SK-N-SH (cell line): ENCODE measurements at regions not wholly inside any gene's neighbourhood (a gene's known extent, or its start where the extent isn't known, plus 50 kb on each side); places are given as distances from the start of the nearest gene placed in this dataset.

Experiments used
- CTCF ChIP-seq: fragments of 200-600 bp; sonication (generic); IDR thresholded peaks from 2 replicates; pipeline ENCODE4 v1.6.1; 2017; ENCODE audit warnings: antibody characterized with exemption, mild to moderate bottlenecking, moderate library complexity
- MXI1 ChIP-seq: IDR thresholded peaks from 2 replicates; pipeline ENCODE4 v1.6.1; 2012; ENCODE audit warnings: mild to moderate bottlenecking, low read depth, low read length, improper control_type of control experiment

- TF ChIP-seq MXI1: no peak
- no peak for TF ChIP-seq CTCF
Measured at GRCh38 chr12:19872621-19873540, 433.6 kb downstream of the AEBP2 start.
